Activated T-helper 2 cell treated with anti-CD3 and anti-CD28 coated beads, Interferon-gamma antibody, Interleukin-2, Interleukin-4, amounts not matched to agents 10 μg/mL and 5 μg/mL and 100 μg/mL, durations not matched to agents 14 hours and 24 hours and 36 hours (primary cell): ENCODE measurements at regions not wholly inside any gene's neighbourhood (a gene's known extent, or its start where the extent isn't known, plus 50 kb on each side); places are given as distances from the start of the nearest gene placed in this dataset.

Experiments used
- DNase-seq: peaks from one replicate; pipeline ENCODE4 v3.0.0; 2021; ENCODE audit warnings: low spot score
- H3K27ac Mint-ChIP-seq: one replicate; pipeline ENCODE4 v1.8.0; 2021; ENCODE audit warnings: mixed read lengths
- H3K27me3 Mint-ChIP-seq: one replicate; pipeline ENCODE4 v1.8.0; 2021; ENCODE audit warnings: low read depth, mixed read lengths
- H3K36me3 Mint-ChIP-seq: one replicate; pipeline ENCODE4 v1.8.0; 2021; ENCODE audit warnings: low read depth, mixed read lengths
- H3K4me1 Mint-ChIP-seq: one replicate; pipeline ENCODE4 v1.8.0; 2021; ENCODE audit warnings: low read depth, mixed read lengths
- H3K4me3 Mint-ChIP-seq: one replicate; pipeline ENCODE4 v1.8.0; 2021; ENCODE audit warnings: low read depth, mild to moderate bottlenecking, moderate library complexity, mixed read lengths
- H3K9me3 Mint-ChIP-seq: one replicate; pipeline ENCODE4 v1.8.0; 2021; ENCODE audit warnings: mixed read lengths
- intact Hi-C: fragments of 100-400 bp; cut with micrococcal nuclease; formaldehyde crosslinking; loops from one replicate; pipeline ENCODE4 v1.15.1; 2023

DNA sequence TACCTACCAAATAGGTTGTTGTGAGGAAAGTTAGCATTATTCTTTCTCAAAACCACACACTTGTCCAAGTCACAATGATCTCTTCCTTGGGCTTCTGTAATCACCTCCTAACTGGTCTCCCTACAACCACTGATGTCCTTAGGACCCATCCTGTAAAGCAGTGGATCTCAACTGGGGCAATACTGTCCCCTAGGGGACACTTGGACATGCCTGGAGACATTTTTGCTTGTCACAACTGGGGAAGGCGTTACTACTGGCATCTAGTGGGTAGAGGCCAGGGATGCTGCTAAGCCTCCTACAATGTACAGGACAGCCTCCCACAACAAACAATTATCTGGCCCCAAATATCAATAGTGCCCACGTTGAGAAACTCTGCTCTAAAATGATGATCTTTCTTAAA, 118.7 kb upstream of the AP1S2 start:
- H3K27me3 Mint-ChIP-seq: no peaks in the 10 kb centered on the region
- H3K4me1 Mint-ChIP-seq: peaks cover 3% of the 10 kb centered on the region
- H3K4me3 Mint-ChIP-seq: no peak overlapping the region
- DNase-seq: no peak
- no peak overlapping the region for H3K27ac Mint-ChIP-seq
- no peaks in the 10 kb centered on the region for H3K9me3 Mint-ChIP-seq
- intact Hi-C loops: loop anchor here (2.0 to 10.0 kb wide), 2 partner anchors 212 to 288 kb away; no protein-coding TSS in a partner anchor
- no peaks in the 10 kb centered on the region for H3K36me3 Mint-ChIP-seq

DNA sequence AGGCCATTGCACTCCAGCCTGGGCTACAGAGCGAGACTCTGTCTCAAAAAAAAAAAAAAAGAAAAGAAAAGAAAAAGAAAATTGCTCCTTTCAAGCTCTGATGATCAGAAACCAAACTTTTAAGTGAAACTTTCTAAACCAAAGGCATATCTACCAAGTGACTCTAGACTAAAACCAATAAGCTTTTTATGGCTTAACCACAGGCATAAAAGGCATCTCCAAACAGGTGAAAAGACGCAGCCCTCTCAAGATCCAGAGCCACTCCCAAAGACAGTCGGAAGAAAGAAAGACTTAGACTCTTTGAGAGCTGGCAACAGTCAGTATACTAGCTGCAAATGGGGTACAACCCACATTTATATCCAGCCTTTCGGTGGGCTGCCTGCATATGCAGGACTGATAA, 117.1 kb upstream of the AP1S2 start:
- no peaks in the 10 kb centered on the region for H3K36me3 Mint-ChIP-seq
- no peaks in the 10 kb centered on the region for H3K9me3 Mint-ChIP-seq
- intact Hi-C loops: loop anchor here (2.0 to 10.0 kb wide), 2 partner anchors 211 to 287 kb away; no protein-coding TSS in a partner anchor
- H3K4me3 Mint-ChIP-seq: no peak overlapping the region
- DNase-seq: no peak
- no peaks in the 10 kb centered on the region for H3K27me3 Mint-ChIP-seq
- H3K4me1 Mint-ChIP-seq: peaks cover 3% of the 10 kb centered on the region
- H3K27ac Mint-ChIP-seq: no peak overlapping the region

DNA sequence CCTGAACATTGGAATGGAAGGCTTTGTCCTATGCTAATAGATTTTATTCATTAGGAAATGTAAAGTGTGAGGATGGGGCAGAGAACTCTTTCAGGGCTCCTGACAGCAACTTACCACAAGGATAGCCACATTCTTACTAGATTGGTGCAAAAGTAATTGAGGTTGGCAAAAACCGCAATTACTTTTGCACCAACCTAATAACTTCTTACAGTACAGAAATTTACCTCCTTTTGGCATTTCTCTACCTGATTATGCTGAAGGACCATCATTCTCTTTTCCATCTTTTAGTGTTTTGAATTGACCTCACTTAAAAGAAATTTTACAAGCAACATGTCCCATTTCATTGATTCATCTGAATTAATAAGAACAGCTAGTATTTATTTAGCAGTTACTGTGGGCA, 109.2 kb upstream of the AP1S2 start:
- Mint-ChIP-seq H3K27me3 (peaks cover 2% of the 10 kb centered on the region), H3K4me1 (no peaks in the 10 kb centered on the region), H3K4me3 (no peak overlapping the region), H3K9me3 (no peaks in the 10 kb centered on the region), H3K36me3 (no peaks in the 10 kb centered on the region), H3K27ac (no peak overlapping the region)
- DNase-seq: no peak
- intact Hi-C loops: no loop called here

DNA sequence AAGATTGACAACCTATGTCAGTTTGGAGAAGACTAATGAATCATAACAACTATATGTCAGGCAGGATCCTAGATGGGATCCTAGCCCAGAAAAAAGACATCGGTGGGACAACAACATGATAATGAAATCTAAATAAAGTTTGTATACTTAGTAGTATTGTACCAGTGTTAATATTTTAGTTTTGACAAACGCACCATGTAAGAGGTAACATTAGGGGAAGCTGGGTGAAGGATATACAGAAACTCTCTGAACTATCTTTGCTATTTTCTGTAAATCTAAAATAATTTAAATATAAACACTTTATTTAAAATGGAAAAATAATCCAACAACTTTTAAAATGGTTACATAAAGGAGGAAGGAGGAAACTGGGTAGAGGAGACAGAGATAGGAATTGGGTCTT, 105.6 kb upstream of the AP1S2 start:
- peaks cover 2% of the 10 kb centered on the region for H3K27me3 Mint-ChIP-seq
- H3K27ac Mint-ChIP-seq: no peak overlapping the region
- H3K9me3 Mint-ChIP-seq: no peaks in the 10 kb centered on the region
- DNase-seq: no peak
- H3K4me3 Mint-ChIP-seq: no peak overlapping the region
- intact Hi-C loops: no loop called here
- H3K36me3 Mint-ChIP-seq: no peaks in the 10 kb centered on the region
- H3K4me1 Mint-ChIP-seq: no peaks in the 10 kb centered on the region

DNA sequence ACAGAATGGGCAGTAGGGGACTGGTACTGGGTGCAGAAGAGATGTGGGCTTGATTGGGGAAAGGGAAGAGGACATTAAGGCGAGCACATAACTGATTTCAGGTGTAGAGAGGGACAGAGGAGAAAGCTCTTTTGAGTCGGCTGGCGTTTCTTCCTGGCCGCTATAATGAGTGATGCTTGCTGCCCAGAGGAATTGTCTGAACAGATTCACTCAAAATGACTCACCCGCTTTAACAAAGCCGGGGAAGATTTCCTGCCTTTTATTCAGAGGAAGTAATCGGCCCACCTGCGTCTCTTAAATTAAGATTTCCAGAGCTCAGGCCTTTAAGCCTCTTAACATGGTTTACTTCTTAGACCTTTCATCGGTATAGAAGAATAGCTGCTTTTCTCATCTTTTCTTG, 102.1 kb upstream of the AP1S2 start:
- Mint-ChIP-seq H3K36me3 (no peaks in the 10 kb centered on the region), H3K9me3 (no peaks in the 10 kb centered on the region), H3K4me1 (no peaks in the 10 kb centered on the region), H3K27ac (no peak overlapping the region), H3K4me3 (no peak overlapping the region), H3K27me3 (peaks cover 2% of the 10 kb centered on the region)
- DNase-seq: no peak
- intact Hi-C loops: no loop called here

DNA sequence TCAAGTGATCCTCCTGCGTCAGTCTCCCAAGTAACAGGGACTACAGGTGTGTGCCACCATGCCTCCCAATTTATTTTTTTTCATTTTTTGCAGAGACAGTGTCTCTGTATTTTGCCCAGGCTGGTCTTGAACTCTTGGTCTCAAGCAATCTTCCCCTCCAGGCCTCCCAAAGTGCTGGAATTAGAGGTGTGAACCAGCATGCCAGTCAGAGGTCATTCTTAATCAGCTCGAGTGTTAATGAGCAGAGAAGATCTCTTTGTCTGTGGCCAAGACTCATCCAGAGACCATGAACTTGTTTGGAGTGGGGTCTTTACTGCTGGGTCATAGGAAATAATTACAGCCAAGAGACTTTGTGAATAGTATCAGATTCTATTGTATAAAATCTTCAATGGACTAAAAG, 99.2 kb upstream of the AP1S2 start:
- H3K27me3 Mint-ChIP-seq: no peaks in the 10 kb centered on the region
- DNase-seq: no peak
- no peaks in the 10 kb centered on the region for H3K9me3 Mint-ChIP-seq
- H3K4me3 Mint-ChIP-seq: no peak overlapping the region
- no peak overlapping the region for H3K27ac Mint-ChIP-seq
- intact Hi-C loops: no loop called here
- H3K4me1 Mint-ChIP-seq: no peaks in the 10 kb centered on the region
- no peaks in the 10 kb centered on the region for H3K36me3 Mint-ChIP-seq

DNA sequence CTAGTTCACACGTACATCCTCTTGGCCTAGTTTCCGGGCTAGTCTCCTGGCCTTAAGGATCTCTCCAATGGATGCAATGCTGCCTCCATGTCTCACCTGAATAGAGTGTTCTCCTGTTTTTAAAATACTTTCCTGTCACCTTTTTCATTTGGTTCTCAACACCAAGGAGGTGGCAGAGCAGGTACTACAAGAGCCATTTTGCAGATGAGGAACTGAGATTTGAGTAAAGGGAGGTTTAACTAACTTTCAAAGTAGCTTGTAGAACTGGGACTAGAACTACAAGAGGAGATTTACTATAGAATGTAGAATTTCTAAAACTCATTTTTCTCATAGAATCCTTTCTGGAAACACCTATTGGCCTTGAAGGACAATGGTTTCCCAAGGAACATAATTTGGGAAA, 97.6 kb upstream of the AP1S2 start:
- no peaks in the 10 kb centered on the region for H3K4me1 Mint-ChIP-seq
- DNase-seq: no peak
- intact Hi-C loops: no loop called here
- H3K27ac Mint-ChIP-seq: no peak overlapping the region
- H3K36me3 Mint-ChIP-seq: no peaks in the 10 kb centered on the region
- no peaks in the 10 kb centered on the region for H3K27me3 Mint-ChIP-seq
- H3K4me3 Mint-ChIP-seq: no peak overlapping the region
- no peaks in the 10 kb centered on the region for H3K9me3 Mint-ChIP-seq

DNA sequence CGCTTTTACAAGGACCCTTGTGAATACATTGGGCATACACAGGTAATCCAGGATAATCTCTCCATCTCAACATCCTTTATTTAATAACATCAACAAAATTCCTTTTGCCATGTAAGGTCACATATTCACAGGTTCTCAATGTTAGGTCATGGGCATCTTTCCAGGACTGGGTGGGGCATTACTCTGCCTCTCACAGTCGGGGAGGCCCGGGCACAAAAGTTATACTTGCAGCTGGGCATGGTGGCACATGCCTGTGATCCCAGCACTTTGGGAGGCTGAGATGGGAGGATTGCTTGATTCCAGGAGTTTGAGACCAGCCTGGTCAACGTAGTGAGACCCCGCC, 93.7 kb upstream of the AP1S2 start:
- H3K9me3 Mint-ChIP-seq: no peaks in the 10 kb centered on the region
- H3K4me3 Mint-ChIP-seq: no peak overlapping the region
- DNase-seq: no peak
- intact Hi-C loops: no loop called here
- H3K36me3 Mint-ChIP-seq: no peaks in the 10 kb centered on the region
- peaks cover 2% of the 10 kb centered on the region for H3K27me3 Mint-ChIP-seq
- no peak overlapping the region for H3K27ac Mint-ChIP-seq
- H3K4me1 Mint-ChIP-seq: no peaks in the 10 kb centered on the region

DNA sequence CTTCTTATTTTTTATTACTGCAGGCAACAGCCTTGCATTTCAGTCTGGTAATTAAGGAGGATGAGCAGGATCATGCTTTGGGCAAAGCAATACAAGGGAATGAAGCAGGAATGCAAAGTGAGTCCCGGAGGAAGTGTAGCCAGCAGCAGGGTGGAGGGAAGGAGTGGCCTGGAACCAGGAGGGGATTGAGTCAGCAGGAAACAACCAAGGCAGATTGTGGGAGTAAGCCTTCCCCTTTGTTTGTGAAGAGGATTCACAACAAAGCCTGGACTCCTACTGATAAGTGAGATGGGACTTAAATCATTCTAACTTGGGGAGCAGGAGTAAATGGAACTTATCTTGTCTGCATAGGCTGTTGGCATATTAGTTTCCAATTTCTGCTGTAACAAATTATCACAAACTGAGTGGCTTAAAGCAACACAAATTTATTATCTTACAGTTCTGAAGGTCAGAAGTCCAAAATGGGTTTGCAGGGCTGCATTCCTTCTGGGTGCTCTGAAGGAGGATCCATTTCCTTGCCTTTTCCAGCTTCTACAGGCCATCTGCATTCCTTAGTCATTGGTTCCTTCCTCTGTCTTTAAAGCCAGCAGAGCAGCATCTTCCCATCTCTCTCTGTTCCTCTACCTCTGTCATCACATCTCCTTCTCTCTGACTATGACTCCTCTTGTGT, 93.2 kb upstream of the AP1S2 start:
- Mint-ChIP-seq H3K36me3 (no peaks in the 10 kb centered on the region), H3K9me3 (no peaks in the 10 kb centered on the region), H3K27me3 (peaks cover 2% of the 10 kb centered on the region), H3K4me1 (no peaks in the 10 kb centered on the region), H3K27ac (no peak overlapping the region), H3K4me3 (no peak overlapping the region)
- DNase-seq: no peak
- intact Hi-C loops: no loop called here

DNA sequence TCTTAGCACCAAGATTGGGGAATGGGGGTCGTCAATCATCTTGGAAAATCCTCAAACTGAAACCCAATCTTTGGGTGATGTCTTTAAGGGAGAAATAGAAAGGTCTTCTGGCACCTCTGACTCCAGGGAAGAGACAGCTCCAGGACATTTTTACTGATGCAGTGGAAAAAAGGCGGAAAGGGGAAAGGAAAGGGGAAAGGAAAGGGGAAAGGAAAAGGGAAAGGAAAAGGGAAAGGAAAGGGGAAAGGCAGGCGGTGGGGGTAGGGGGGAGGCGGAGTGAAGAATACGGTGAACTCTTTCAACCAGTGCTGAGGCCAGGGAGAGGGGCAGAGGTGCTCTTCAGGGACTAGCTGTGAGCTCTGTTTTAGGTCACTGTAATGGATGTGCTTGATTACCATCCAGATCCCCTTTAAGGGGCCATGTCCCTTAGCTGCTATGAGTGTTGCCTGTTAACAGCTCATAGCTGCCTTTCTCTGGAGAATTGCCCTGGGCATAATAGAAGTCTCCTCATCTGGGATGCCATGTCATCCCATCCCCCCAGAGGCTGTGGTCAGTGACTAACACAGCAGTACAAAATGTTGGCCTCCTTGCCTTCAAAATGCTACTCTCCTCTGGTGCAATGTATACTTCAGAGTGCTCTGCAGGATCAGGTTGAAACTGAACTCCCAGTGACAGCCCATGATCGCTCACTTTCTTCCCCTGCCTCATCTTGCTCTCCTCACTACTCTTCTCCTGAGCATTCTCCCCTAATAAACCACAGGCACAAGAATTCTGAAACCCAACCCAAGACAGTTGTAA, 92.4 kb upstream of the AP1S2 start:
- H3K36me3 Mint-ChIP-seq: no peaks in the 10 kb centered on the region
- no peak overlapping the region for H3K4me3 Mint-ChIP-seq
- no peak overlapping the region for H3K27ac Mint-ChIP-seq
- DNase-seq: no peak
- no peaks in the 10 kb centered on the region for H3K4me1 Mint-ChIP-seq
- intact Hi-C loops: no loop called here
- H3K27me3 Mint-ChIP-seq: peaks cover 5% of the 10 kb centered on the region
- H3K9me3 Mint-ChIP-seq: no peaks in the 10 kb centered on the region

DNA sequence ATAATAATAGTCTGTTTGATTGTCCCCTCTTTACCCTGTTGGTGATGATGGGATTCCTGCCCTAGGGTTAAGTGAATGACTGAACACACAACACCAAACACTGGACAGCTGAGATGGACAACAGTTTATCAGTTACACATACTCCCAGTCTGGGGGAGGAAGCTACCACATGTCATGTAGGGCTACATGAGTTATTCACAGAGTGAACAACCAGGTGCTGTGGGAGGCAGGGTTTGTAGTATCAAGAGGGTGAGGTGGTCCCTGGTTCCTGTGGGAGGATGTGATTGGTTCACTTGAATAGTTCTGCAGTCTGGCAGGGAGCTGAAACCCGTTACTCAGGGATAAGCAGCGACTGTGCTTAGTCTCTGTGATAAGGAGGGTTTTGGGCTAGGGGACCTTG, 88.8 kb upstream of the AP1S2 start:
- no peak for DNase-seq
- H3K4me1 Mint-ChIP-seq: no peaks in the 10 kb centered on the region
- intact Hi-C loops: no loop called here
- peaks cover 8% of the 10 kb centered on the region for H3K27me3 Mint-ChIP-seq
- no peaks in the 10 kb centered on the region for H3K9me3 Mint-ChIP-seq
- no peak overlapping the region for H3K27ac Mint-ChIP-seq
- no peaks in the 10 kb centered on the region for H3K36me3 Mint-ChIP-seq
- no peak overlapping the region for H3K4me3 Mint-ChIP-seq

DNA sequence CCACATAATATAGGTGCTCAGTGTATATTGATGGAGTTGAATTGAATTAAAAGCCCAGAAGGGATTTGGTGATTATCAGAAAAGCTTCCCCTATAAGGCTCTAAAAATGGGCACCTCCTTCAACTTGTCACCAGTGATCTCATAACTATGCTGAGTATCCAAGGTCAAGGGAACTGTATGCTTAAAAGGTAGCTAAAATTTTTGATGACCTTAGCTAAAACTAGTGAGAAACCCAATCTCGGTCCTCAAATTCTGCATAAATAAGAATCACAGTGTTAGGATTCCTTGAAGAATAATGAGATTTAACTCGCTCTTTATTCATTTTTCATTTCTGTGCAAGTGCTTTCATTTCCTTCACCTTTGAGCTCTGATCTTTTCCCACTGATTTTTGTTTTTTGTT, 87.7 kb upstream of the AP1S2 start:
- Mint-ChIP-seq H3K9me3 (no peaks in the 10 kb centered on the region), H3K27me3 (peaks cover 8% of the 10 kb centered on the region), H3K27ac (no peak overlapping the region), H3K36me3 (no peaks in the 10 kb centered on the region), H3K4me1 (no peaks in the 10 kb centered on the region), H3K4me3 (no peak overlapping the region)
- intact Hi-C loops: no loop called here
- no peak for DNase-seq

DNA sequence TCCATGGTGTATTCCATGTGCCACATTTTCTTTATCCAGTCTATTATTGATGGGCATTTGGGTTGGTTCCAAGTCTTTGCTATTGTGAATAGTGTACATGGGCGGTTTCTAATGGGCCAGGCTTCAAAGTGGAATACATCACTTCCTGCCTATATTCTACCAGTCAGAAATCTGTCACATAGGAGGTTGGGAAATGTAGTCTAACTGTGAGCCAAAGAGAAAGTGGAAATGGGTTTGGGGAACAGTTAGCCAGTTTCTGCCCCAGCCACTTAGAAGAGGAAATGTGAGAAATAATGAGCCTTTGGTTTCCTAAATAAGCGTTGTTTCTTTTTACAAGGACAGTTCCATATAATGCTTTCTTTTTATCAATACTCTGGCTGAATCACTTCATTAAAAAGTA, 85.1 kb upstream of the AP1S2 start:
- Mint-ChIP-seq H3K9me3 (no peaks in the 10 kb centered on the region), H3K4me3 (no peak overlapping the region), H3K27ac (no peak overlapping the region), H3K27me3 (peaks cover 8% of the 10 kb centered on the region), H3K4me1 (peaks cover 4% of the 10 kb centered on the region), H3K36me3 (no peaks in the 10 kb centered on the region)
- intact Hi-C loops: no loop called here
- DNase-seq: no peak
